Esophagus muscularis mucosa (tissue), 4 donors: ENCODE measurements at regions not wholly inside any gene's neighbourhood (a gene's known extent, or its start where the extent isn't known, plus 50 kb on each side); places are given as distances from the start of the nearest gene placed in this dataset.

Experiments used
- CTCF ChIP-seq, 3 experiments: fragments of 200-600 bp in 2 of 3; fragments of 450-650 bp in 1 of 3; sonication (generic) in 2 of 3; IDR thresholded peaks; one replicate each; pipeline ENCODE4 v1.5.1; 2017 to 2019; ENCODE audit warnings: antibody characterized with exemption in 3 of 3, mild to moderate bottlenecking in 2 of 3, moderate library complexity in 1 of 3
- EP300 ChIP-seq: sonication (generic); formaldehyde crosslinking; IDR thresholded peaks from one replicate; pipeline ENCODE4 v1.6.1; 2017; ENCODE audit warnings: antibody characterized with exemption
- POLR2A ChIP-seq: fragments of 450-650 bp; IDR thresholded peaks from one replicate; pipeline ENCODE4 v1.6.1; 2017; ENCODE audit warnings: antibody characterized with exemption, moderate library complexity, mild to moderate bottlenecking, low read depth
- POLR2AphosphoS5 ChIP-seq, 2 donors: sonication (generic); formaldehyde crosslinking; IDR thresholded peaks; one replicate each; pipeline ENCODE4 v1.6.1; 2017; ENCODE audit warnings: antibody characterized with exemption in 2 of 2

- TF ChIP-seq CTCF (IDR thresholded peaks at IDR 0.05): no peak
- TF ChIP-seq POLR2A: no peak
- TF ChIP-seq EP300: no peak
- no peak for TF ChIP-seq POLR2AphosphoS5 (IDR thresholded peaks at IDR 0.05)
Observed at GRCh38 chr14:26694521-26694920, 96.7 kb upstream of the NOVA1 start.
